ENCODE measurements at regions not wholly inside any gene's neighbourhood (a gene's known extent, or its start where the extent isn't known, plus 50 kb on each side); places are given as distances from the start of the nearest gene placed in this dataset.

GRCh38 chr7:25543210-25543609 is 314.9 kb upstream of the NPVF start:
- intact Hi-C loops (cut with micrococcal nuclease): no loop called here
- no peak for DNase-seq
- Histone ChIP-seq H3K9me3 (replicated peaks) (no peaks in the 10 kb centered on the region), H3K36me3 (no peaks in the 10 kb centered on the region), H3K27ac (replicated peaks) (no peak overlapping the region), H3K4me3 (no peak overlapping the region), H3K4me1 (no peaks in the 10 kb centered on the region), H3K27me3 (ENCODE audit: low read depth) (peaks cover 27% of the 10 kb centered on the region)
- TF ChIP-seq CTCF (IDR thresholded peaks at IDR 0.05; ENCODE audit: borderline replicate concordance): no peak

DNA sequence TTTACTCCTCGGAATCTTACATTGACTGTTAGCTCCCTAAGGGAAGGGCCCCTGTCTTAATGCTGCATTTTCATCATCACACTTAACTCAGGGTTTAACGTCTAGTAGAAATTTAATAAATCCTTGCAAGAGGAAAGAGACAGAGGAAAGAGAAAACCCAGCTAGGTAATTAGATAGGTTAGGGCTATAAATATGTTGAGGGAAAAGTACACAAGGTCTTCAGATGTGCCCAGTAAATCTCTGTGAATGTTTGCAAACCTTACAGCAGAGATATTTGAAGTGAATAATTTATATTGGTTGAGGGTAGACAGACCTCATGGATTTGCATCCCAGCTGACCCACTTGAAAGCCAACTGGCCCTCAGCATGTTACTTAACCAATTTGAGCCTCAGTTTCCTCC is 315.5 kb upstream of the NPVF start:
- H3K4me3 ChIP-seq: no peak overlapping the region
- intact Hi-C loops (cut with micrococcal nuclease): no loop called here
- TF ChIP-seq CTCF (IDR thresholded peaks at IDR 0.05; ENCODE audit: borderline replicate concordance): no peak
- no peaks in the 10 kb centered on the region for H3K4me1 ChIP-seq
- H3K27me3 ChIP-seq (ENCODE audit: low read depth): peaks cover 27% of the 10 kb centered on the region
- no peak for DNase-seq
- no peaks in the 10 kb centered on the region for H3K9me3 ChIP-seq (replicated peaks)
- H3K36me3 ChIP-seq: no peaks in the 10 kb centered on the region
- H3K27ac ChIP-seq (replicated peaks): no peak overlapping the region

DNA sequence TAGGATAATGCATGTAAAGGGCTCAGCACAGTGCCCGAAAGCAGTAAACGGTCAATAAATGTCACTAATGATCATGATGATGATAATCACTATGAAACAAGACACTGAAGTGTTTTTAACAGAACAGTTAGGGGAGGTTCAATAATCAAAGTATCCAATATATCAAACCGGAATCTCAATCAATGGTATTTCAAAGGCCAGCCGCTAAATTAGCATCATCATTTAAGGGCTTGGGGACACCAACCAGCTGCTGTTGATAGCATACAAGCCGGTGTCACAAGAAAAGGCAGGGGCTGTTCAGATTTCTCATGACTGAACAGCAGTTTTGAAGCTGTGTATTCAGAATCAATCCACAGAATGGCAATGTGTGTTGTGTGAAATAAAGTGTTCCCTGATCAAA is 316.0 kb upstream of the NPVF start:
- no peaks in the 10 kb centered on the region for H3K36me3 ChIP-seq
- H3K4me3 ChIP-seq: no peak overlapping the region
- peaks cover 27% of the 10 kb centered on the region for H3K27me3 ChIP-seq (ENCODE audit: low read depth)
- no peak for DNase-seq
- H3K27ac ChIP-seq (replicated peaks): no peak overlapping the region
- intact Hi-C loops (cut with micrococcal nuclease): no loop called here
- no peaks in the 10 kb centered on the region for H3K9me3 ChIP-seq (replicated peaks)
- H3K4me1 ChIP-seq: no peaks in the 10 kb centered on the region
- no peak for TF ChIP-seq CTCF (IDR thresholded peaks at IDR 0.05; ENCODE audit: borderline replicate concordance)

GRCh38 chr7:25545124-25546008 is 317.1 kb upstream of the NPVF start:
- no peaks in the 10 kb centered on the region for H3K36me3 ChIP-seq
- intact Hi-C loops (cut with micrococcal nuclease): no loop called here
- peak; percentile 26 for DNase-seq
- H3K27me3 ChIP-seq (ENCODE audit: low read depth): peaks cover 27% of the 10 kb centered on the region
- no peak for TF ChIP-seq CTCF (IDR thresholded peaks at IDR 0.05; ENCODE audit: borderline replicate concordance)
- H3K9me3 ChIP-seq (replicated peaks): no peaks in the 10 kb centered on the region
- no peaks in the 10 kb centered on the region for H3K4me1 ChIP-seq
- no peak overlapping the region for H3K4me3 ChIP-seq
- peak overlapping the region; percentile 23 for H3K27ac ChIP-seq (replicated peaks)

DNA sequence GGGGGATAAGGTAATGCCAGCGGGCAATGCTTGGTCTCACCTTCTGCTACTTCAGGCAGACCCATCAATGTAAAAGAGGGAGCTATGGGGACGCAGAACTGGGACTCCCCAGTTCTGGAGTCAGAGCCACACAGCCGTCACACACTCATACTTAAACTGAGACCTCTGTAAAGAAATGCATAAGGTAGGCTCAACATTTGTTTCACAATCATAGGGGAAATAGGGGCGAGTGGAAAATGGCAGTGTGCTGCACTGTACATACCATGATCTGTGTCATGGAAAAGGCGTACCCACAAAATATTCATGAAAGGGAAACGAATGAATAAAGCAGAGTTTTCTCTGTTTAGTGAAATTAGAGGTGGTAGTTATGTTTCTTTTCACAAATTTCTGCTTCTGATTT is 318.0 kb upstream of the NPVF start:
- DNase-seq: no peak
- Histone ChIP-seq H3K4me3 (no peak overlapping the region), H3K9me3 (replicated peaks) (no peaks in the 10 kb centered on the region), H3K27me3 (ENCODE audit: low read depth) (peaks cover 31% of the 10 kb centered on the region), H3K4me1 (no peaks in the 10 kb centered on the region), H3K36me3 (no peaks in the 10 kb centered on the region), H3K27ac (replicated peaks) (no peak overlapping the region)
- no peak for TF ChIP-seq CTCF (IDR thresholded peaks at IDR 0.05; ENCODE audit: borderline replicate concordance)
- intact Hi-C loops (cut with micrococcal nuclease): no loop called here

Measured in left ventricle myocardium inferior (tissue), 1 donor.